Neural crest cell (in vitro differentiated cells): ENCODE measurements at regions not wholly inside any gene's neighbourhood (a gene's known extent, or its start where the extent isn't known, plus 50 kb on each side); places are given as distances from the start of the nearest gene placed in this dataset.
"Not testable (repeated sequence)": the region's sequence is repeated elsewhere in the genome, so short reads cannot be mapped to it uniquely, and the experiment has no call there.

Experiments used
- DNase-seq: peaks from one replicate; pipeline ENCODE4 v3.0.0; 2021; ENCODE audit warnings: low read depth, mixed read lengths, low spot score
- H3K27ac Mint-ChIP-seq: one replicate; pipeline ENCODE4 v1.8.0; 2021; ENCODE audit warnings: mild to moderate bottlenecking, mixed read lengths; ENCODE audit not compliant: unreplicated experiment
- H3K27me3 Mint-ChIP-seq: 2 replicates; pipeline ENCODE4 v1.8.0; 2021; ENCODE audit warnings: low read depth, mild to moderate bottlenecking, mixed read lengths
- H3K36me3 Mint-ChIP-seq: 2 replicates; pipeline ENCODE4 v1.8.0; 2021; ENCODE audit warnings: low read depth, mild to moderate bottlenecking, mixed read lengths
- H3K4me1 Mint-ChIP-seq: 2 replicates; pipeline ENCODE4 v1.8.0; 2021; ENCODE audit warnings: mixed read lengths
- H3K4me3 Mint-ChIP-seq: one replicate; pipeline ENCODE4 v1.8.0; 2021; ENCODE audit warnings: mild to moderate bottlenecking, mixed read lengths
- H3K9me3 Mint-ChIP-seq: 2 replicates; pipeline ENCODE4 v1.8.0; 2021; ENCODE audit warnings: mixed read lengths
- TF ChIP-seq, protein P1 (sequence below): fragments of 200-600 bp; sonication (generic); conservative IDR thresholded peaks from 2 replicates; pipeline ENCODE4 v1.5.0; 2021; ENCODE audit warnings: antibody characterized with exemption, mild to moderate bottlenecking

DNA sequence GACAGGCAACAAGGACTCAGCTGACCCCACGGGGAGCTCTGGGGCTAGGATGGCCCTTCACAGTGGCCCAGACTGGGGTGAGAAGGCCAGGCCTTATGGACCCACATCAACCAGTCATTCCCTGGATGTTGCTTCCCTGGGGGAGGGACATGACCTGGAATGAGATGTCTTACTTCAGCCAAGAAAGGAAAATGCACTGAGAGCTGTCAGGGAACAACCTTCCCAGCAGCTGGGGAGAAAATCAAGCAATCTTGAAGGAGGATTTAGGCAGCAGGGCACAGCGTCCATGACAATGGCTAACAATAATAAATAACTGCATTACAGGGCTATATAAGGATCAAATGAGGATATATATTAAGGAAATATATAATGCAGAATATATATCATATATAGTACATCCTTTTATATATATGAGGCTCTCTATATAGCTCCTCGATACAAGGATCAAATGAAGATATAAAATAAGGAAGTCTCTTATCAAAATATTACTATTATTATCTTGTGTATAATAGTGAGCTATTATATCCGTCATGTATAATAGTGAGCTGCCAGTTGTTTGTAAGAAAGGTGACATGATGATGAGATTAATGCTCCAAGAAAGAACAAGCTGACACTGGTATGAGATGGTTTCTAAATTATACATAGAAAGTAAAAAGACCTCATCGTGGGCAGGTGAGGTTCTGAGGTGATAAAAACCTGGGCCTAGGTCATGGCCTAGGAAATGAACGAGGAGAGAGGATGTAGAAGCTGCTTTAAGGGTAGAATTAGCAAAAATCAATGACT is 117.8 kb upstream of the LIPC start:
- H3K27ac Mint-ChIP-seq = no peak overlapping the region
- DNase-seq = no peak
- H3K36me3 Mint-ChIP-seq = no peaks in the 10 kb centered on the region

DNA sequence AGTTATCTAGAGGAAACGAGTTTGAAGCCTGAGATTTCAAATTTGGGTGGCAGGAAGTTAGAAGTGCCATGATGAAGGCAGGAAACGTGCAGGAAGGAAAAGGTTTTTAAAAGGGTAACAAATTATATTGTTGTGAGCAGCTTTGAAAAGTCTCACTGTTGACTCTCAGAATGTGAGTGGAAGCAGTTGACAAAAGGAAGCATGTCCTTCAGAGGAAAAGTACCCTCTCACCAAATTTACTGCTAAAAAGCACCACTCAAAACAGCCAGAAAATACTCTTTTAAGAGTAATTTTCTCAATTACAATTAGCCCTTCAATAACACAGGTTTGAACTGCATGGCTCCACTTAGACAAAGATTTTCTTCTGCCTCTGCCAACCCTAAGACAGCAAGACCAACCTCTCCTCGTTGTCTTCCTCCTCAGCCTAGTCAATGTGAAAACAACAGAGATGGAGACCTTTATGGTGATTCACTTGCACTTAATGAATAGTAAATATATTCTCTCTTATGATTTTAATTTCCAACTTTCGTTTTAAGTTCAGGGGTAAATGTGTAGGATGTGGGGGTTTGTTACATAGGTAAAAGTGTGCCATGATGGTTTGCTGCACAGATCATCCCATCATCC is 117.1 kb upstream of the LIPC start:
- TF ChIP-seq, protein P1, sequence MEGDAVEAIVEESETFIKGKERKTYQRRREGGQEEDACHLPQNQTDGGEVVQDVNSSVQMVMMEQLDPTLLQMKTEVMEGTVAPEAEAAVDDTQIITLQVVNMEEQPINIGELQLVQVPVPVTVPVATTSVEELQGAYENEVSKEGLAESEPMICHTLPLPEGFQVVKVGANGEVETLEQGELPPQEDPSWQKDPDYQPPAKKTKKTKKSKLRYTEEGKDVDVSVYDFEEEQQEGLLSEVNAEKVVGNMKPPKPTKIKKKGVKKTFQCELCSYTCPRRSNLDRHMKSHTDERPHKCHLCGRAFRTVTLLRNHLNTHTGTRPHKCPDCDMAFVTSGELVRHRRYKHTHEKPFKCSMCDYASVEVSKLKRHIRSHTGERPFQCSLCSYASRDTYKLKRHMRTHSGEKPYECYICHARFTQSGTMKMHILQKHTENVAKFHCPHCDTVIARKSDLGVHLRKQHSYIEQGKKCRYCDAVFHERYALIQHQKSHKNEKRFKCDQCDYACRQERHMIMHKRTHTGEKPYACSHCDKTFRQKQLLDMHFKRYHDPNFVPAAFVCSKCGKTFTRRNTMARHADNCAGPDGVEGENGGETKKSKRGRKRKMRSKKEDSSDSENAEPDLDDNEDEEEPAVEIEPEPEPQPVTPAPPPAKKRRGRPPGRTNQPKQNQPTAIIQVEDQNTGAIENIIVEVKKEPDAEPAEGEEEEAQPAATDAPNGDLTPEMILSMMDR = no peak
- peaks cover 10% of the 10 kb centered on the region for H3K4me1 Mint-ChIP-seq
- no peak for DNase-seq
- no peaks in the 10 kb centered on the region for H3K36me3 Mint-ChIP-seq
- no peak overlapping the region for H3K4me3 Mint-ChIP-seq
- no peaks in the 10 kb centered on the region for H3K27me3 Mint-ChIP-seq
- no peak overlapping the region for H3K27ac Mint-ChIP-seq
- H3K9me3 Mint-ChIP-seq = peaks cover 6% of the 10 kb centered on the region

More for the DNA sequence above, 117.8 kb upstream of the LIPC start:
- Mint-ChIP-seq H3K9me3 (peaks cover 6% of the 10 kb centered on the region), H3K4me1 (peaks cover 13% of the 10 kb centered on the region), H3K4me3 (no peak overlapping the region), H3K27me3 (no peaks in the 10 kb centered on the region)
- TF ChIP-seq, protein P1 = no peak

DNA sequence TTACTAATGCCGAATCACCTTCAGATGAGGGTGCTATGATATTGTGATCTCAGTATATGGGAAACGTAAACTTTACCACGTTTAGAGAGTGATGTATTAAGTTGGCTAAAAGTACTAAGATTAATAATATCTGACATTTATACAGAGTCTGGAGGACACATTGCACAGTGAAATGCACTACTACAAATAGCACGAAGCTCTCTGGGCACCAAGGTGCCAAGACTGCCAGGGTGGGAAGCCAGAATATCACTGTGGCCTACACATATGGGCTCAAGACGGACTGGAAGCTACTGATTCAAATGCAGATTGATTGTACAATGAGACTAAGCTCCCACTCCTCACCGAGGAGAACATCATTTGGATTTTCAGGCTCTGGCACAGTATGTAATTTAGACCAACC is 113.3 kb upstream of the LIPC start:
- Mint-ChIP-seq H3K4me3 (no peak overlapping the region), H3K4me1 (peaks cover 5% of the 10 kb centered on the region), H3K36me3 (no peaks in the 10 kb centered on the region), H3K27ac (no peak overlapping the region), H3K27me3 (no peaks in the 10 kb centered on the region), H3K9me3 (peaks cover 3% of the 10 kb centered on the region)
- TF ChIP-seq, protein P1 = no peak
- DNase-seq = no peak

DNA sequence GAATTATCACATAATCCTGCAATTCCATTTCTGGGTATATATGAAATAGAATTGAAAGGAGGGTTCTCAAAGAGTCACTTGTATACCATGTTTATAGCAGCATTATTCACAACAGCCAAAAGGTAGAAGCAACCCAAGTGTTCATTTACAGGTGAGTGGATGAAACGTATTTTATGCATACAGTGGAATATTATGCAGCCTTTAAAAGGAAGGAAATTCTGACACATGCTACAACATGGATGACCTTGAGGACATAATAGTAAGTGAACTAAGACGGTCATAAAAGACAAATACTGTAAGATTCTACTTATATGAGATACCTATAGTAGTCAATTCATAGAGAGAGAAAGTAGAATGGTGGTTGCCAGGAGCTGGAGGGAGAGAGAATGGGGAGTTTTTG is 110.8 kb upstream of the LIPC start:
- Mint-ChIP-seq H3K36me3 (peaks cover 3% of the 10 kb centered on the region), H3K27me3 (no peaks in the 10 kb centered on the region), H3K9me3 (peaks cover 6% of the 10 kb centered on the region), H3K4me1 (peaks cover 5% of the 10 kb centered on the region), H3K27ac (no peak overlapping the region), H3K4me3 (no peak overlapping the region)
- TF ChIP-seq, protein P1 = no peak
- DNase-seq = no peak

DNA sequence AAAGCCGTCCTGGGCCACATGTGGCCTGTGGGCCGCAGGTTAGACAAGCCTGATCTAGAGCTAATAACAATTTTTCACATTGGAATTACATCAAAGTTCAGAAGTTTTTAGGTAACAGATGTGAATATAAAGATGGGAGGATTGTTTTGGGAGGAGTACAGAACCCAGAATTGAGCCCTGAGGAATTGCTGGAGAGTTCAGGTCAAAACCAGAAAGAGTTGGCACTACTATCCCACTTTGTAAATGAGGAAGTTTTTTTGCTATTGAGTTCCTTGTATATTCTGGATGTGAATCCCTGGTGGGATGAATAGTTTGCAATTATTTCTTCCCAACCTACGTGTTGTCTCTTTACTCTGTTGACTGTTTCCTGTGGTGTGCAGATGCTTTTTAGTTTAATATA is 109.5 kb upstream of the LIPC start:
- peaks cover 12% of the 10 kb centered on the region for H3K9me3 Mint-ChIP-seq
- TF ChIP-seq, protein P1 = no peak
- DNase-seq = no peak
- H3K4me1 Mint-ChIP-seq = no peaks in the 10 kb centered on the region
- peaks cover 5% of the 10 kb centered on the region for H3K36me3 Mint-ChIP-seq
- H3K27me3 Mint-ChIP-seq = no peaks in the 10 kb centered on the region
- H3K4me3 Mint-ChIP-seq = no peak overlapping the region
- H3K27ac Mint-ChIP-seq = no peak overlapping the region

DNA sequence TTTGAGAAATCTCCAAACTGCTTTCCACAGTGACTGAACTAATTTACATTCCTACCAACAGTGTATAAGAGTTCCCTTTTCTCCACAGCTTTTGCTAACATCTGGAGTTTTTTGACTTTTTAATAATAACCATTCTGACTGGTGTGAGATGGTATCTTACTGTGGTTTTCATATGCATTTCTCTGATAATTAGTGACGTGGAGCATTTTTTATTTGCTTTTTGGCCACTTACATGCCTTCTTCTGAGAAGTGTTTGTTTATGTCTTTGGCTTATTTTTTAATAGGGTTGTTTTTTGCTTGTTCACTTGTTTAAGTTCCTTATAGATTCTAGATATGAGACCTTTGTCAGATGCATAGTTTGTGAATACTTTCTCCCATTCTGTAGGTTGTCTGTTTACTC is 108.5 kb upstream of the LIPC start:
- DNase-seq, H3K36me3 Mint-ChIP-seq, H3K4me1 Mint-ChIP-seq, H3K27me3 Mint-ChIP-seq, H3K27ac Mint-ChIP-seq, H3K4me3 Mint-ChIP-seq: not testable (repeated sequence)
- H3K9me3 Mint-ChIP-seq = peaks cover 12% of the 10 kb centered on the region
